HepG2 (cell line): ENCODE measurements at regions not wholly inside any gene's neighbourhood (a gene's known extent, or its start where the extent isn't known, plus 50 kb on each side); places are given as distances from the start of the nearest gene placed in this dataset.

Source experiments
- ATAC-seq: fragments of 200-7000 bp; cut with Tn5 transposase; 3 replicates; pipeline ENCODE4 v1.9.1; 2020; ENCODE audit warnings: mild to moderate bottlenecking, moderate library complexity
- BruUV-seq: library from RNA; stranded (reverse); fragments of 400-500 nt; replicated peaks from 2 replicates; lab custom pipeline; 2021; lab: Mats Ljungman, UMichigan
- CTCF ChIA-PET: fragments of 300-600 bp; formaldehyde crosslinking; extraction: SDS; loops from one replicate; lab custom pipeline; 2021; ENCODE audit warnings: low total read pairs, inconsistent platforms, low intra/inter-chr PET ratio; lab: Yijun Ruan, JAX
- POLR2A ChIA-PET: fragments of 350-600 bp; sonication (Branson Sonifier 250); formaldehyde crosslinking; loops from one replicate; lab custom pipeline; 2020; ENCODE audit warnings: antibody characterized with exemption, inconsistent platforms; lab: Yijun Ruan, JAX
- DNase-seq: peaks from one replicate; pipeline ENCODE4 v3.0.0-alpha.2; 2015; ENCODE audit warnings: low spot score
- FAIRE-seq: peaks from 3 replicates; lab custom pipeline; 2011; peaks lifted over from hg19 to GRCh38; lab: Jason Lieb, UNC
- H2AFZ ChIP-seq: one replicate; pipeline ENCODE4 v1.6.1; 2011; ENCODE audit warnings: low read length, inconsistent platforms
- H3K27ac ChIP-seq: fragments of 300-600 bp; 3 replicates; pipeline ENCODE4 v1.8.0; 2011; ENCODE audit warnings: mixed run types, mild to moderate bottlenecking, mixed read lengths, low read length, inconsistent platforms; ENCODE audit not compliant: insufficient read depth; ENCODE audit errors: extremely low read length
- H3K27me3 ChIP-seq, 2 experiments: fragments of 200-600 bp in 1 of 2; 2 replicates in 1 of 2; 3 replicates in 1 of 2; pipeline versions ENCODE4 v1.6.0 to v1.8.0; 2011; ENCODE audit warnings: low read length in 2 of 2, mild to moderate bottlenecking in 2 of 2, moderate library complexity in 2 of 2, inconsistent platforms in 1 of 2; ENCODE audit not compliant: insufficient read depth in 2 of 2, control insufficient read depth in 1 of 2
- H3K36me3 ChIP-seq, 2 experiments: fragments of 200-600 bp in 1 of 2; replicated peaks in 1 of 2; 2 replicates in 1 of 2; 3 replicates in 1 of 2; pipeline versions ENCODE4 v1.5.1 to v1.8.0; 2011; ENCODE audit warnings: low read length in 2 of 2, inconsistent platforms in 1 of 2; ENCODE audit not compliant: insufficient read depth in 2 of 2, control insufficient read depth in 1 of 2
- H3K4me1 ChIP-seq: 2 replicates; pipeline ENCODE4 v1.5.1; 2012; ENCODE audit warnings: low read length, inconsistent platforms; ENCODE audit not compliant: insufficient read depth
- H3K4me2 ChIP-seq: 2 replicates; pipeline ENCODE4 v1.6.0; 2011; ENCODE audit warnings: low read depth, low read length, inconsistent platforms
- H3K4me3 ChIP-seq, 3 experiments: fragments of 200-600 bp in 1 of 3; sonication (generic), shearing (Covaris generic) in 1 of 3; replicated peaks in 1 of 3; 2 replicates each; pipeline ENCODE4 v1.5.1; 2011 to 2016; ENCODE audit warnings: low read length in 3 of 3, inconsistent platforms in 2 of 3, low read depth in 2 of 3, mild to moderate bottlenecking in 2 of 3, control low read depth in 1 of 3, mixed read lengths in 1 of 3; ENCODE audit not compliant: insufficient read depth in 1 of 3
- H3K79me2 ChIP-seq: one replicate; pipeline ENCODE4 v1.6.1; 2011; ENCODE audit warnings: low read length, inconsistent platforms; ENCODE audit not compliant: insufficient read depth
- H3K9ac ChIP-seq: 2 replicates; pipeline ENCODE4 v1.6.0; 2011; ENCODE audit warnings: mild to moderate bottlenecking, low read depth, low read length, inconsistent platforms; ENCODE audit not compliant: insufficient read depth
- H3K9me3 ChIP-seq: 2 replicates; pipeline ENCODE4 v1.5.1; 2012; ENCODE audit warnings: mild to moderate bottlenecking, low read length
- H4K20me1 ChIP-seq: 2 replicates; pipeline ENCODE4 v1.6.0; 2011; ENCODE audit warnings: inconsistent platforms, mild to moderate bottlenecking, low read length, moderate library complexity; ENCODE audit not compliant: insufficient read depth
- ATF2 ChIP-seq: sonication (generic); formaldehyde crosslinking; IDR thresholded peaks from 2 replicates; pipeline ENCODE4 v1.4.0; 2020; ENCODE audit warnings: missing genetic modification reagents
- CTCF ChIP-seq: sonication (generic); formaldehyde crosslinking; IDR thresholded peaks from 2 replicates; pipeline ENCODE4 v1.5.0; 2020; ENCODE audit warnings: mild to moderate bottlenecking, missing genetic modification reagents, moderate library complexity
- GABPB1 ChIP-seq: IDR thresholded peaks from 2 replicates; pipeline ENCODE4 v1.6.1; 2016; ENCODE audit warnings: mild to moderate bottlenecking, missing genetic modification reagents, moderate library complexity, missing compliant biosample characterization
- GTF2F1 ChIP-seq: fragments of 150-350 bp; IDR thresholded peaks from 2 replicates; pipeline ENCODE4 v1.6.1; 2014; ENCODE audit warnings: low read length
- PTBP1 ChIP-seq: fragments of 200-400 bp; formaldehyde crosslinking; IDR thresholded peaks from 2 replicates; pipeline ENCODE4 v1.6.1; 2018; ENCODE audit warnings: low read length, low read depth; ENCODE audit not compliant: poor library complexity, severe bottlenecking
- RAD21 ChIP-seq: fragments of 450-650 bp; formaldehyde crosslinking; IDR thresholded peaks from 2 replicates; pipeline ENCODE4 v1.5.0; 2020; ENCODE audit warnings: mild to moderate bottlenecking
- SMC3 ChIP-seq: IDR thresholded peaks from 2 replicates; pipeline ENCODE4 v1.6.1; 2011; ENCODE audit warnings: low read length, improper control_type of control experiment
- SP4 ChIP-seq: sonication (generic); formaldehyde crosslinking; IDR thresholded peaks from 2 replicates; pipeline ENCODE4 v1.8.1; 2023; ENCODE audit warnings: mild to moderate bottlenecking, missing genetic modification reagents
- STAG1 ChIP-seq: sonication (generic); formaldehyde crosslinking; IDR thresholded peaks from 2 replicates; pipeline ENCODE4 v1.4.0; 2020; ENCODE audit warnings: missing genetic modification reagents
- TGIF2 ChIP-seq: IDR thresholded peaks from 2 replicates; pipeline ENCODE4 v1.6.1; 2016; ENCODE audit warnings: control low read depth, missing compliant biosample characterization
- ZEB1 ChIP-seq: IDR thresholded peaks from 2 replicates; pipeline ENCODE4 v1.6.1; 2012; ENCODE audit warnings: mild to moderate bottlenecking, low read depth, inconsistent platforms; ENCODE audit not compliant: insufficient replicate concordance
- ZMAT3 ChIP-seq: sonication (generic); formaldehyde crosslinking; conservative IDR thresholded peaks from 2 replicates; pipeline ENCODE4 v1.7.0; 2021; ENCODE audit warnings: missing genetic modification reagents
- ZNF598 ChIP-seq: sonication (generic); formaldehyde crosslinking; IDR thresholded peaks from 2 replicates; pipeline ENCODE4 v1.5.1; 2020; ENCODE audit warnings: mild to moderate bottlenecking, missing genetic modification reagents, borderline replicate concordance
- ZNF891 ChIP-seq: sonication (generic); formaldehyde crosslinking; IDR thresholded peaks from 2 replicates; pipeline ENCODE4 v1.5.0; 2020; ENCODE audit warnings: mild to moderate bottlenecking, missing genetic modification reagents
- WGBS: methylation state at CpG from one replicate; pipeline ENCODE4 v1.1.6; 2017; ENCODE audit warnings: low lambda C conversion rate; 5-methylcytosine and 5-hydroxymethylcytosine counted together
- in situ Hi-C: cut with HindIII; loops from 2 replicates; pipeline ENCODE4 v1.10.0; 2017; ENCODE audit warnings: low pct_unique_long_range_greater_than_20kb; ENCODE audit not compliant: extremely low pct_ligation_motif_present
- intact Hi-C: fragments of 100-400 bp; cut with micrococcal nuclease; formaldehyde crosslinking; loops from one replicate; pipeline ENCODE4 v1.10.0; 2022; ENCODE audit not compliant: unreplicated experiment

- TF ChIP-seq PTBP1 (no peak), SP4 (CRISPR knock-in tag) (no peak), ZMAT3 (CRISPR knock-in tag) (no peak), ATF2 (CRISPR knock-in tag) (no peak), ZNF891 (CRISPR knock-in tag) (no peak), ZNF598 (no peak)
These were observed 115.8 kb upstream of the SHISA3 start (continued) for GRCh38 chr4:42281324-42282020.

- peak; percentile 65 for DNase-seq
- ChIA-PET CTCF (interaction anchor here (2.1 kb wide), 1 partner anchor 237 kb away, joined by 11 read pairs; no protein-coding TSS in a partner anchor), POLR2A (no interaction called here)
- Histone ChIP-seq H3K4me1 (0 out of 2 replicates have a peak, but pooled peaks cover 5% of the 10 kb centered on the region), H4K20me1 (no peaks in the 10 kb centered on the region), H3K79me2 (no peaks in the 10 kb centered on the region), H3K4me3 (no peak overlapping the region), H3K27ac (no peak overlapping the region), H3K4me2 (no peak overlapping the region), H2AFZ (no peak overlapping the region), H3K9ac (no peak overlapping the region), H3K36me3 (no peaks in the 10 kb centered on the region), H3K27me3 (no peaks in the 10 kb centered on the region; a peak in 1 of 5 replicates), H3K9me3 (no peaks in the 10 kb centered on the region)
- peak; percentile 93 for ATAC-seq
- intact Hi-C loops (loop anchor here (1.0 to 2.0 kb wide), 2 partner anchors 21 to 238 kb away; no protein-coding TSS in a partner anchor), in situ Hi-C loops (loop anchor here (5.0 kb wide), 1 partner anchor 240 kb away; no protein-coding TSS in a partner anchor)
- FAIRE-seq: peak; percentile 32
- WGBS: 36% methylated on average over 12 of the region's 12 CpGs
- BruUV-seq: no TSS peak
- TF ChIP-seq GABPB1 (CRISPR knock-in tag): no peak
- TF ChIP-seq GTF2F1: no peak
- TF ChIP-seq RAD21 (CRISPR knock-in tag): peak; percentile 33; the same call in 1 of the 2 replicates
- peak; percentile 67 for TF ChIP-seq CTCF (CRISPR knock-in tag)
- TF ChIP-seq TGIF2 (CRISPR knock-in tag): no peak
- TF ChIP-seq STAG1 (CRISPR knock-in tag): peak; percentile 64
- TF ChIP-seq SMC3: peak; percentile 43
- TF ChIP-seq ZEB1: no peak
These were observed 115.0 kb upstream of the SHISA3 start for GRCh38 chr4:42282081-42282901.
